NCI-H226 (cell line): ENCODE measurements at regions not wholly inside any gene's neighbourhood (a gene's known extent, or its start where the extent isn't known, plus 50 kb on each side); places are given as distances from the start of the nearest gene placed in this dataset.
A peak's percentile ranks its signal among the peaks of the same experiment; 100 is the strongest.
"Not testable (repeated sequence)": the region's sequence is repeated elsewhere in the genome, so short reads cannot be mapped to it uniquely, and the experiment has no call there.

Experiments
- DNase-seq: peaks from one replicate; pipeline ENCODE4 v3.0.0-alpha.2; 2015

- DNase-seq: not testable (repeated sequence)
Observed at GRCh38 chr5:134471858-134472449, 53.5 kb upstream of the JADE2 start.

DNA sequence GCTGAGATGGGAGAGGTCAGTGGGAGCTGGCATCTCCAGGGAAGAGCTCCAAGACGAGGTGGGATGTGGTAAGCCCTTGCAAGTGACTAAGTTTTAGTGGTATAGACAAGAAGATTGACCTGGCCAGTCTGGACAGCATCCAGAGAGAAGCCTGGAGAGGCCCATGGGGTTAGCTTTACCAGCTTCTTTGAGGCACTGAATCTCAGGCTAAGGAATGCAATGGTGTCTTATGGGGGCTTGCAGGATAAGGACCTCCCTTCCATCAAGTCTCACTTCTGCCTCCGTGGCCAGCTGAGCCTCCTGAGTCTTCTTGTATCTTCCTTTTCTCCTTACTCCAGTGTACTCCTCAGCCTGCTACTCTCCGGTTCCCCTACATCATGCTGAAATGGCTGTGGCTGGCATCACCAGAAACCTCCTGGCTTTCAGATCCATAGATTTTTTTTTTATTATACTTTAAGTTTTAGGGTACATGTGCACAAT is 56.5 kb upstream of the JADE2 start:
- no peak for DNase-seq

GRCh38 chr5:134467231-134467630 is 55.5 kb upstream of the CDKN2AIPNL start:
- DNase-seq: no peak

- peak; percentile 84 for DNase-seq
Observed at GRCh38 chr5:134466241-134467069, 54.8 kb upstream of the CDKN2AIPNL start.

DNA sequence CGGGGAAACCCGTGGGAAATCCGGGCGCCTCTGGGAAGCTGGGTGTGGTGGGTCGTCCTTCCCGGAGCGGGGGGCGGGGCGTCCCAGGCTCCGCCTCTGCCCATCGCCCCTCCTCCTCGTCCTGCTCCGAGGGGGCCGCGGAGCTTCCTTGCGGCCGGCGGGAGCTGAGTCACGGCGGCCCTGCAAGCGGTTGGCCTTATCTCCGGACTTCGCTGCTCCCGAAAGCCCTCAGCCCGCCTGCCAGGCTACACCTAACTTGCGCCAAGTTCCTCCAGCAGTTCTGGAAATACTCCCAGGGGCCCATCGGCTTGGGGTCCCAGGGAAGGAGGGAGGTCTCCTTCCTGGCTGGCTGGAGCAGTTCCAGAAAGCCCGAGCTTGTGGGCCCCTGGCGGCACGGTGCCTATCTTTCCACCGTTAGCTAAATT is 54.1 kb upstream of the CDKN2AIPNL start:
- peak; percentile 96 for DNase-seq

DNA sequence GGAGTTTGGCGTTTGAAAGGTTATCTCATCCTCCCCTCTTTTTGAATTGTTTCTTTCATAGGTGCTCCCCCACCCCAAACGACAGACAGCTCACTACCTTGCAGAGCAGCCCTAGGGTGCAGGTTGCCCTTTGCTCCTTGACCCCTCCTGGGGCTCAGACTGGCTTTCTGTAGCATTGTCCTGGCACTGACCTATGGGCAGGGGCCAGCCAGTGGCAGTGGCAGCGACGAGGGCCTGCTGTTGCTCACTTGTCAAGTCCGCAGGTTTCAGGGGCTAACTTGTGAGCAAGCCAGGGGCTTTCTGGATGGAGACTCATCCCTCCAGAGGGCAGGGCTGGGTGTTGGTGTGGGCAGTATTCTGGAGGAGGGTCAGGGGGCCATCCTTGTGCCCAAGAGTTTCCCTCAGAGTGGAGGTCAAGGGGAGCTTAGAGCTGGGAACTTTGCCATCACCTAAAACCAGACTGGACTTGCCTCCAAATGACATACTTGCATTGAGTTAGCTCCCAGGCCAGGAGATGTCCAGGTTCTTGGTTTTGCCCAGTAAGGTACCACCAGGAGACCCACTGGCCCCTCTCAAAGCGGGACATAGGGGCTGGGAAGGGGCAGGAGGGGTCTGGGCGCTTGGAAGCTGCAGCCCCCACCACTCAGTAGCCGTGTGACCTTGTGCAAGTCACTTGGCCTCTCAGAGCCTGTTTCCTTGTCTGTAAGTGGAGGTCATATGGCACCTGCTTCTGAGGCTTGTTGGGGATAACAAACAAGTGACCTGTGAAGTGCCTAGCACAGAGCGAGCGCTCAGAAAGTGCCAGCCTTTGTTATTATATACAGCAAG is 53.5 kb upstream of the CDKN2AIPNL start:
- no peak for DNase-seq

DNA sequence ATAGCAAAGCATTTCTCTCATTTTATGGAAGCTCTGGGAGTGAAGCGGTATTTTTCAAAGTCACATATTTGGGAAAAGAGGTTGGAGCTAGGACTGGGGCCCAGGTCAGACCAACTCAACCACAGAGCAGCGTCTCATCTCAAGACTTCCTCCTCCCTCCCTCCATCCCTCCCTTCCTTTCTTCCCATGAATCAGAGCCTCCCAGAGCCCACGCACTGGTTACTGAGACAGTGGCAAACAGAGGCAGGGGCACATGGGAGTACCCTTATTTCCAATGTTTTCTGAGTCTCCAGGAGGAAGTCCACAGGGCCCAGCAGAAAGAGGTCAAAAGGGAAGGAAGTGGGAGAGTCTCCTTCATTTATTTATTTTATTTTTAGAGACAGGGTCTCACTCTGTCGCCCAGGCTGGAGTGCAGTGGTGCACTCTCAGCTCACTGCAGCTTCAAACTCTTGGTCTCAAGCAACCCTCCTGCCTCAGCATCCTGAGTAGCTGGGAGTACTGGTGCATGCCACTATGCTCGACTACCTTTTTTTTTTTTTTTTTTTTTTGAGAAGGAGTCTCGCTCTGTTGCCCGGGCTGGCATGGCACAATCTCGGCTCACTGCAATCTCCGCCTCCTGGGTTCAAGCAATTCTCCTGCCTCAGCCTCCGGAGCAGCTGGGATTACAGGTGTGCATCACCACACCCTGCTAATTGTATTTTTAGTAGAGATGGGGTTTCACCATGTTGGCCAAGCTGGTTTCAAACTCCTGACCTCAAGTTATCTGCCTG is 52.5 kb upstream of the CDKN2AIPNL start:
- no peak for DNase-seq

- no peak for DNase-seq
Observed at GRCh38 chr5:134463176-134463720, 51.6 kb upstream of the CDKN2AIPNL start.

DNA sequence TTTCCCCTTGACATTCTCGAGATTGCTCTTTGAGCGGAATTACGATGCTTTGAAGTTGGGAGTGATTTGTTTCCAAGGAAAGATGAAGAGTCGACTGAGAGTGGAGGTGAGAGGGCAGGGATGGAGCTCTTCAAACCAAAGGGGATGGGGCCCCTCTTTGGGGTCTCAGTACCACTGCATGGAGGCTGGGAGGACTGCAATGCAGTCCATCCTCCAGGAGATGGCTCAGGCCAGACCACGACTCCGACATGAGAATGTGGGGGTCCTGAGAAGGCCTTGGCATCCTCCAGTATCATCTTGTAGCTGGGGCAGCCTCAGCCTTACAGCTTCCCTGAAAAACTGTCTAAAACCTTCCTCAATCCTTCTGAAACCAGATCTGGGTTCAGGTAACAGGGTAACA is 51.1 kb upstream of the CDKN2AIPNL start:
- DNase-seq: no peak

DNA sequence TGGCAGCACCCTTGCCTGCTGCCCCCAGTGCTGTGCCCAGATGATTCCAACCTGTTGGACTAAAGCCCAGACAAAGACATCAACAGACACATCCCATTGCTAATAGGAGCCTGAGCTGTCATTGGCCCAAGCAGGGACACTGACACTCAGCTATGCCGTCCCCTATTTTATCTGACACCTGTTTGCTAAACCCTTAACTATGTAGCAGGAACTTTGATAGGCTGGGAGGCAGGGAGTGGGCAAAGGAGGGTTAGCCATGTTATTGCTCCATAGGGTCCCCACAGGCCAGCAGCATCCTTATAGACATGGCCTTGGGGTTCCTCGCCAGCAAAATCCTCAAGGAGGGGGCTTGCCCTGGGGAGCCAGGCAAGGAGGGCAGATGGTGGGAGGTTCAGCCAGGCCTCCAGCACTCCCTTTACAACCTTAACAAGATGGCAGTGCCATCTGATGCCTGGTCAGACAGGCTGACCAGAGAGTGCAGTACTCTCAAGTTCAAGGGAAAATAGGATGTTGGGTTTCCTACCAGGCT is 50.4 kb upstream of the CDKN2AIPNL start:
- no peak for DNase-seq
